ENCODE measurements at regions not wholly inside any gene's neighbourhood (a gene's known extent, or its start where the extent isn't known, plus 50 kb on each side); places are given as distances from the start of the nearest gene placed in this dataset.

GRCh38 chr1:37149296-37149695, 115.0 kb upstream of the GRIK3 start:
- no peaks in the 10 kb centered on the region for H3K36me3 Mint-ChIP-seq (ENCODE audit: low read depth)
- intact Hi-C loops (cut with micrococcal nuclease), result no loop called here
- H3K9me3 Mint-ChIP-seq, result no peaks in the 10 kb centered on the region
- H3K27ac Mint-ChIP-seq, result no peak overlapping the region
- no peak for TF ChIP-seq CTCF (IDR thresholded peaks at IDR 0.05)
- DNase-seq (no peak), ATAC-seq (ENCODE audit: low read depth) (no peak)
- ChIA-PET POLR2A (no interaction called here), CTCF (no interaction called here)
- no peaks in the 10 kb centered on the region for H3K4me1 Mint-ChIP-seq
- peaks cover 19% of the 10 kb centered on the region for H3K27me3 Mint-ChIP-seq
- no peak overlapping the region for H3K4me3 Mint-ChIP-seq

GRCh38 chr1:37150986-37151385, 116.7 kb upstream of the GRIK3 start:
- no peak for TF ChIP-seq CTCF (IDR thresholded peaks at IDR 0.05)
- Mint-ChIP-seq H3K27ac (no peak overlapping the region), H3K4me3 (no peak overlapping the region), H3K27me3 (peaks cover 18% of the 10 kb centered on the region), H3K9me3 (peaks cover 4% of the 10 kb centered on the region), H3K36me3 (ENCODE audit: low read depth) (no peaks in the 10 kb centered on the region), H3K4me1 (no peaks in the 10 kb centered on the region)
- ATAC-seq (ENCODE audit: low read depth) (no peak), DNase-seq (no peak)
- ChIA-PET CTCF (interaction anchor here (0.6 kb wide), 1 partner anchor 575 kb away, joined by 3 read pairs; no protein-coding TSS in a partner anchor), POLR2A (no interaction called here)
- intact Hi-C loops (cut with micrococcal nuclease), result no loop called here

- no peak for ATAC-seq (ENCODE audit: low read depth)
- Mint-ChIP-seq H3K9me3 (peaks cover 4% of the 10 kb centered on the region), H3K27ac (no peak overlapping the region), H3K36me3 (ENCODE audit: low read depth) (no peaks in the 10 kb centered on the region), H3K27me3 (peaks cover 17% of the 10 kb centered on the region), H3K4me3 (no peak overlapping the region), H3K4me1 (no peaks in the 10 kb centered on the region)
- no peak for TF ChIP-seq CTCF (IDR thresholded peaks at IDR 0.05)
- no peak for DNase-seq
- POLR2A ChIA-PET, result no interaction called here
- CTCF ChIA-PET, result no interaction called here
- intact Hi-C loops (cut with micrococcal nuclease), result no loop called here
These were observed 117.5 kb upstream of the GRIK3 start for GRCh38 chr1:37151789-37152188.

GRCh38 chr1:37152491-37152890, 118.2 kb upstream of the GRIK3 start:
- CTCF ChIA-PET, result no interaction called here
- H3K4me3 Mint-ChIP-seq, result no peak overlapping the region
- H3K27me3 Mint-ChIP-seq, result peaks cover 16% of the 10 kb centered on the region
- H3K9me3 Mint-ChIP-seq, result peaks cover 4% of the 10 kb centered on the region
- no peak for TF ChIP-seq CTCF (IDR thresholded peaks at IDR 0.05)
- no peaks in the 10 kb centered on the region for H3K36me3 Mint-ChIP-seq (ENCODE audit: low read depth)
- POLR2A ChIA-PET, result no interaction called here
- no peak for DNase-seq
- intact Hi-C loops (cut with micrococcal nuclease), result no loop called here
- ATAC-seq (ENCODE audit: low read depth), result no peak
- H3K27ac Mint-ChIP-seq, result no peak overlapping the region
- no peaks in the 10 kb centered on the region for H3K4me1 Mint-ChIP-seq

- no peak for DNase-seq
- intact Hi-C loops (cut with micrococcal nuclease), result no loop called here
- no peak for TF ChIP-seq CTCF (IDR thresholded peaks at IDR 0.05)
- H3K36me3 Mint-ChIP-seq (ENCODE audit: low read depth), result no peaks in the 10 kb centered on the region
- ChIA-PET CTCF (no interaction called here), POLR2A (no interaction called here)
- no peaks in the 10 kb centered on the region for H3K4me1 Mint-ChIP-seq
- H3K9me3 Mint-ChIP-seq, result peaks cover 4% of the 10 kb centered on the region
- no peak overlapping the region for H3K27ac Mint-ChIP-seq
- no peak overlapping the region for H3K4me3 Mint-ChIP-seq
- ATAC-seq (ENCODE audit: low read depth), result no peak
- H3K27me3 Mint-ChIP-seq, result peaks cover 13% of the 10 kb centered on the region
These were observed 119.1 kb upstream of the GRIK3 start for GRCh38 chr1:37153116-37154100.

Measured in activated B cell treated with CpG ODN at 0.5 μM for 24 hours (primary cell).